ENCODE measurements at regions not wholly inside any gene's neighbourhood (a gene's known extent, or its start where the extent isn't known, plus 50 kb on each side); places are given as distances from the start of the nearest gene placed in this dataset.

DNA sequence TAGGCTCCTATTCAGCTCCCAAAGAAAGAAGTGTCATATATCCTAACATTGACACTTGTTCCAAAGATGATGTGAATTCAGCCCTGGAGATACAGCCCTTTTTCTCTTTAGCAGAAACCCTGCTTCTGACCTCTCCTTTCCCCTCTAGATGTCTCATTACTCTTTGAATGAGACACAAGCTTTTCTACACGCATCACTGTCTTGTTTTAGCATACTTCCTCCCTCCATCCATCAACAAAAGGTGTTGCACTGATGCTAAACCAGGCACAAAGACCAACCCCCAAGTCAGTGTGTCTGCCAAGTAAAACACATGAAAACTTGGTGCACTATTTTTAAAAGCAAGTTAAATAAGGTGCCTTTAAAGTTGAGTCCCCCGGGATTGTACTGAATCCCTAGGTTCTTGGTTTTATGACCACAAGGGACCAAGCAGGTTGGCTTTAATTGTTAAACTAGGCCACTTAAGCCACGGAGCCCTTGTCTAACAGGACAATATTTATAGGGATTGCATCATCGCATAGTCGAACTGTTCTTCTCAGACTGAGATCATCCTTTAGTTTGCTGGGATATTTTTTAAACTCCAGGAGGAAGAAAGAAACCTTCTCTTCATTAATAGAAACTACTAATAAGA lies 101.0 kb upstream of the GUCA2B start (continued):
- TF ChIP-seq ZBTB33 (IDR thresholded peaks at IDR 0.05; ENCODE audit: extremely low read depth, insufficient replicate concordance, low read length) (no peak), POLR2A (IDR thresholded peaks at IDR 0.05; ENCODE audit: borderline replicate concordance, extremely low read depth, insufficient read depth, insufficient read length) (no peak), SIN3A (IDR thresholded peaks at IDR 0.05; ENCODE audit: low read depth) (no peak)

DNA sequence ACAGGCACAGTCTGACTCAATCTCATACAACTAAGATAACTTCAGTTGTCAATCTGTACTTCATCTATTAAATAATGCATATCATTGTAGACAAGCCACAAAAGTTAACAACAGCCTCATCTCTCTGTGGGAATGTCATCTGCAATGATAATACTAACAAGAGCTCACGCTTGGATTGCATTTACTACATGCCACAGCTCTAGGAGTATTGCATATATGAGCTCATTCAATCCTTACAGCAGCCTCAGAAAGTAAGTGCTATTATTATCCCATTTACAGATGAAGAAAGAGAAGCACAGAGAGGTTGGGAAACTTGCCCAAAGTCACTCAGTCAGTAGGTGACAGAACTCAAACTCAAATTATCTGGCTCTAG lies 105.7 kb upstream of the GUCA2B start:
- Histone ChIP-seq H4K20me1 (ENCODE audit: insufficient read depth) (no peaks in the 10 kb centered on the region), H3K27ac (ENCODE audit: low read depth, low read length) (no peak overlapping the region), H3K9me2 (ENCODE audit: insufficient read depth) (no peaks in the 10 kb centered on the region), H3K4me3 (replicated peaks in 1 of 2; ENCODE audit: low read depth in 1 of 2, low read length in 2 of 2) (no peak overlapping the region), H3K4me2 (ENCODE audit: low read length) (no peak overlapping the region), H2AFZ (ENCODE audit: low read depth, low read length, poor library complexity, severe bottlenecking) (no peak overlapping the region), H3K9me3 (ENCODE audit: control insufficient read depth in 1 of 2, insufficient read depth in 1 of 2, low read depth in 1 of 2, low read length in 2 of 2) (no peaks in the 10 kb centered on the region), H3K36me3 (ENCODE audit: control insufficient read depth in 1 of 2, insufficient read depth in 2 of 2, low read length in 2 of 2) (no peaks in the 10 kb centered on the region), H3K9ac (ENCODE audit: low read length) (no peak overlapping the region), H3K79me2 (ENCODE audit: insufficient read depth, low read length) (no peaks in the 10 kb centered on the region), H3K4me1 (ENCODE audit: control insufficient read depth in 1 of 2, insufficient read depth in 2 of 2, low read length in 2 of 2) (no peaks in the 10 kb centered on the region), H3K27me3 (ENCODE audit: insufficient read depth, low read length) (no peaks in the 10 kb centered on the region; the same call in 1 of the 2 replicates)
- DNase-seq (ENCODE audit: low read depth, low spot score) (no peak), ATAC-seq (no peak)
- no TSS peak for BruUV-seq (replicated peaks)
- intact Hi-C loops (cut with micrococcal nuclease), result no loop called here
- POLR2A ChIA-PET, result no interaction called here
- TF ChIP-seq EZH2 (IDR thresholded peaks at IDR 0.05) (no peak), ZNF274 (IDR thresholded peaks at IDR 0.05; ENCODE audit: low read depth, low read length) (no peak), ZFX (IDR thresholded peaks at IDR 0.05) (no peak), EZH2phosphoT487 (IDR thresholded peaks at IDR 0.05; ENCODE audit: borderline replicate concordance) (no peak), SRF (IDR thresholded peaks at IDR 0.05; ENCODE audit: low read depth) (no peak), MAX (IDR thresholded peaks at IDR 0.05) (no peak), FOSL1 (IDR thresholded peaks at IDR 0.05; ENCODE audit: low read depth) (no peak), POLR2AphosphoS5 (IDR thresholded peaks at IDR 0.05; ENCODE audit: low read depth, low read length) (no peak)
- CTCF ChIA-PET, result no interaction called here
- RAD21 ChIA-PET (ENCODE audit: low non-redundant PET in 1 of 2, low total read pairs in 2 of 2, uncharacterized antibody in 2 of 2, unreplicated experiment in 2 of 2), result no interaction called here
